ENCODE measurements at regions not wholly inside any gene's neighbourhood (a gene's known extent, or its start where the extent isn't known, plus 50 kb on each side); places are given as distances from the start of the nearest gene placed in this dataset.

DNA sequence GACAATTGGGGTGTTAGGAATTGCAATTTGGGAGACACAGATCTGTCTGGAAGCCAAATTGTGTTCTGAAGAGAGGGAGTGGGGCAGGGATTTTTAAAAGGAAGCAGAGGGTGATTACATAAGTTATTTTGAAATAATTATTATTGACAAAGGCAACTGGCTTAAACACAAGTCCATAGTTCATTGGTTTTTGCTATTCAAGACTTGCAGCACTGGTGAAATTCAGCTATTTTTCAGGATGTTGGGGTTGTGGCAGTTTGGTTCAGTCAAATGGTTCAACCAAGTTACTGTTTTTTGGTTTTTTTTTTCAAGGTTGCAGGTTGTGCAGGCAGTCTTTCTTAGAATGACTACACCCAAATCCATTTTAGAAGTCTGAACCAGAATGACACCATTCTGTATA, 300.0 kb upstream of the DEPDC1 start:
- TF ChIP-seq, protein P1, sequence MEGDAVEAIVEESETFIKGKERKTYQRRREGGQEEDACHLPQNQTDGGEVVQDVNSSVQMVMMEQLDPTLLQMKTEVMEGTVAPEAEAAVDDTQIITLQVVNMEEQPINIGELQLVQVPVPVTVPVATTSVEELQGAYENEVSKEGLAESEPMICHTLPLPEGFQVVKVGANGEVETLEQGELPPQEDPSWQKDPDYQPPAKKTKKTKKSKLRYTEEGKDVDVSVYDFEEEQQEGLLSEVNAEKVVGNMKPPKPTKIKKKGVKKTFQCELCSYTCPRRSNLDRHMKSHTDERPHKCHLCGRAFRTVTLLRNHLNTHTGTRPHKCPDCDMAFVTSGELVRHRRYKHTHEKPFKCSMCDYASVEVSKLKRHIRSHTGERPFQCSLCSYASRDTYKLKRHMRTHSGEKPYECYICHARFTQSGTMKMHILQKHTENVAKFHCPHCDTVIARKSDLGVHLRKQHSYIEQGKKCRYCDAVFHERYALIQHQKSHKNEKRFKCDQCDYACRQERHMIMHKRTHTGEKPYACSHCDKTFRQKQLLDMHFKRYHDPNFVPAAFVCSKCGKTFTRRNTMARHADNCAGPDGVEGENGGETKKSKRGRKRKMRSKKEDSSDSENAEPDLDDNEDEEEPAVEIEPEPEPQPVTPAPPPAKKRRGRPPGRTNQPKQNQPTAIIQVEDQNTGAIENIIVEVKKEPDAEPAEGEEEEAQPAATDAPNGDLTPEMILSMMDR (IDR thresholded peaks at IDR 0.05): no peak
- no peak for TF ChIP-seq POLR2A (IDR thresholded peaks at IDR 0.05)

Measured in sigmoid colon (tissue), 3 donors.